ENCODE measurements at regions not wholly inside any gene's neighbourhood (a gene's known extent, or its start where the extent isn't known, plus 50 kb on each side); places are given as distances from the start of the nearest gene placed in this dataset.
"Not testable (repeated sequence)": the region's sequence is repeated elsewhere in the genome, so short reads cannot be mapped to it uniquely, and the experiment has no call there.

DNA sequence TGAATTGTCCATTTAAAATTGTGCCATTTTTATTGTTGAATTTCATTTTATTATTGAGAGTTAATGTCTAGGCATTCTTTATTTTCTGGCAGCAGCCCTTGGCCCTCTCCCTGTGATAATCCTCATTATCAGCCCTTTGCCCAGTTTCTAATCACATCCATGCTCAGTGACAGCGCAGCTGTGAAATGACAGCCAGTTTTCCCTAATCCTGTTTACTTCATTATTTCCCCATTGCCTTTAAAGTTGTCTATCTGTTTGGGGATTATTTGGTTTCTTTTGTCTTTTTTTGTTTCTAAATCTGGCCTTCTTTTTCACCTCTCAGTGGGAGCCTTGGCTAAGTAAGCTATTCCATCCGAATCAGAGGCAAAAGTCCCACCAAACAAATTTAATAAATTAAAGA lies 476.9 kb downstream of the SLC6A15 start:
- no peak overlapping the region for H3K27ac ChIP-seq (ENCODE audit: low read depth, low read length)
- no peak overlapping the region for H3K4me3 ChIP-seq (ENCODE audit: low read length in 3 of 3)
- H3K36me3 ChIP-seq (ENCODE audit: control insufficient read depth in 3 of 3, insufficient read depth in 3 of 3, low read length in 3 of 3) = no peaks in the 10 kb centered on the region
- no peaks in the 10 kb centered on the region for H3K9me3 ChIP-seq (ENCODE audit: control insufficient read depth in 3 of 3, low read length in 3 of 3)
- H3K27me3 ChIP-seq (ENCODE audit: control insufficient read depth in 3 of 3, insufficient read depth in 3 of 3, low read length in 3 of 3) = no peaks in the 10 kb centered on the region
- no peak overlapping the region for H3K9ac ChIP-seq (ENCODE audit: low read depth in 1 of 3, low read length in 3 of 3)
- H3K4me1 ChIP-seq (ENCODE audit: control insufficient read depth in 3 of 3, insufficient read depth in 3 of 3, low read length in 3 of 3) = no peaks in the 10 kb centered on the region

- Histone ChIP-seq H3K4me1 (ENCODE audit: control insufficient read depth in 3 of 3, insufficient read depth in 3 of 3, low read length in 3 of 3) (no peaks in the 10 kb centered on the region), H3K9ac (ENCODE audit: low read depth in 1 of 3, low read length in 3 of 3) (no peak overlapping the region), H3K36me3 (ENCODE audit: control insufficient read depth in 3 of 3, insufficient read depth in 3 of 3, low read length in 3 of 3) (no peaks in the 10 kb centered on the region), H3K27ac (ENCODE audit: low read depth, low read length) (no peak overlapping the region), H3K9me3 (ENCODE audit: control insufficient read depth in 3 of 3, low read length in 3 of 3) (no peaks in the 10 kb centered on the region), H3K4me3 (ENCODE audit: low read length in 3 of 3) (no peak overlapping the region), H3K27me3 (ENCODE audit: control insufficient read depth in 3 of 3, insufficient read depth in 3 of 3, low read length in 3 of 3) (no peaks in the 10 kb centered on the region)
Measured at GRCh38 chr12:84422340-84422739, 490.3 kb downstream of the SLC6A15 start.

GRCh38 chr12:84421103-84421502 lies 491.5 kb downstream of the SLC6A15 start:
- H3K27ac ChIP-seq (ENCODE audit: low read depth, low read length) = no peak overlapping the region
- H3K27me3 ChIP-seq (ENCODE audit: control insufficient read depth in 3 of 3, insufficient read depth in 3 of 3, low read length in 3 of 3) = no peaks in the 10 kb centered on the region
- no peak overlapping the region for H3K4me3 ChIP-seq (ENCODE audit: low read length in 3 of 3)
- no peaks in the 10 kb centered on the region for H3K36me3 ChIP-seq (ENCODE audit: control insufficient read depth in 3 of 3, insufficient read depth in 3 of 3, low read length in 3 of 3)
- H3K9me3 ChIP-seq (ENCODE audit: control insufficient read depth in 3 of 3, low read length in 3 of 3) = no peaks in the 10 kb centered on the region
- no peaks in the 10 kb centered on the region for H3K4me1 ChIP-seq (ENCODE audit: control insufficient read depth in 3 of 3, insufficient read depth in 3 of 3, low read length in 3 of 3)
- H3K9ac ChIP-seq (ENCODE audit: low read depth in 1 of 3, low read length in 3 of 3) = no peak overlapping the region

DNA sequence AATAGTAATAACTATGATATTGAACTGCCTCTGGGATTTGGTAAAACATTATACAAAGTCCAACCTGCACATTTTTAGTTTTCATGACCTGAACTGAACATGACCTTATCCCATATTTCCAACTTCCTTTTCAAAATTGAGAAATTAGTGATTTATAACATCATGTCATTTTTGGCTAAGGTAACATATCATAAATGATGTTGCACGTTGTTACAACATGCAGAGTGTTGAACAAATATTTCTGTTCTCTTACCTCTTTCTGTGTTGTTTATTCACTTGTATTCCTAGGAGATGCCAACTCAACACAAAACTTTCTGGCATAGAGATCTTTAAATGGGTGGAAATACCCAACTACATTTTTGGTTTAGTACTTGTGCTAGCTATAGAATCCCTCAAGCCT lies 496.0 kb downstream of the SLC6A15 start:
- Histone ChIP-seq H3K9ac (ENCODE audit: low read depth in 1 of 3, low read length in 3 of 3) (no peak overlapping the region), H3K27me3 (ENCODE audit: control insufficient read depth in 3 of 3, insufficient read depth in 3 of 3, low read length in 3 of 3) (no peaks in the 10 kb centered on the region), H3K4me1 (ENCODE audit: control insufficient read depth in 3 of 3, insufficient read depth in 3 of 3, low read length in 3 of 3) (no peaks in the 10 kb centered on the region), H3K36me3 (ENCODE audit: control insufficient read depth in 3 of 3, insufficient read depth in 3 of 3, low read length in 3 of 3) (no peaks in the 10 kb centered on the region), H3K9me3 (ENCODE audit: control insufficient read depth in 3 of 3, low read length in 3 of 3) (no peaks in the 10 kb centered on the region), H3K27ac (ENCODE audit: low read depth, low read length) (no peak overlapping the region), H3K4me3 (ENCODE audit: low read length in 3 of 3) (no peak overlapping the region)

- Histone ChIP-seq H3K4me1 (ENCODE audit: control insufficient read depth in 3 of 3, insufficient read depth in 3 of 3, low read length in 3 of 3) (no peaks in the 10 kb centered on the region), H3K9me3 (ENCODE audit: control insufficient read depth in 3 of 3, low read length in 3 of 3) (no peaks in the 10 kb centered on the region), H3K36me3 (ENCODE audit: control insufficient read depth in 3 of 3, insufficient read depth in 3 of 3, low read length in 3 of 3) (no peaks in the 10 kb centered on the region), H3K27ac (ENCODE audit: low read depth, low read length) (no peak overlapping the region), H3K9ac (ENCODE audit: low read depth in 1 of 3, low read length in 3 of 3) (no peak overlapping the region), H3K4me3 (ENCODE audit: low read length in 3 of 3) (no peak overlapping the region), H3K27me3 (ENCODE audit: control insufficient read depth in 3 of 3, insufficient read depth in 3 of 3, low read length in 3 of 3) (no peaks in the 10 kb centered on the region)
Measured at GRCh38 chr12:84415946-84416345, 496.7 kb downstream of the SLC6A15 start.

DNA sequence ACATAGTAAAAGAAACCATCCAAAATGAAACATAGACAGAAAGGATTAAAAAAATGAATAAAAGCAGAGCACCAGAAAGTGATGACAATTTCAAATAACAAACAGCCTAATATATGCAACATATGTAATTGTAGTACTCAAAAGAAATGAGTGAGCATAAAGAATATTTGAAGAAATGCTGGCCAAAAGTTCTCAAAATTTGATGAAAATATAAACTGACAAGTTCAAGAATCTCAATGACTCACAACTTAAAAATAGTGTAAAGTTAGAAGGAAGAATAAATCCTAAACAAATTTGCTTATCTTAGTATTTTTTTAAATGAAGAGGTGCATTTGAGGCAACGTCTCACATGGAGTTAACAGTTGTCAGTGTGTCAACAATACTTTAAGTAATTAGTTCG lies 498.9 kb downstream of the SLC6A15 start:
- H3K4me1 ChIP-seq (ENCODE audit: control insufficient read depth in 3 of 3, insufficient read depth in 3 of 3, low read length in 3 of 3) = no peaks in the 10 kb centered on the region
- H3K27me3 ChIP-seq (ENCODE audit: control insufficient read depth in 3 of 3, insufficient read depth in 3 of 3, low read length in 3 of 3) = no peaks in the 10 kb centered on the region
- no peaks in the 10 kb centered on the region for H3K9me3 ChIP-seq (ENCODE audit: control insufficient read depth in 3 of 3, low read length in 3 of 3)
- no peak overlapping the region for H3K9ac ChIP-seq (ENCODE audit: low read depth in 1 of 3, low read length in 3 of 3)
- H3K36me3 ChIP-seq (ENCODE audit: control insufficient read depth in 3 of 3, insufficient read depth in 3 of 3, low read length in 3 of 3) = no peaks in the 10 kb centered on the region
- no peak overlapping the region for H3K4me3 ChIP-seq (ENCODE audit: low read length in 3 of 3)
- no peak overlapping the region for H3K27ac ChIP-seq (ENCODE audit: low read depth, low read length)

GRCh38 chr12:84412226-84412625 lies 500.4 kb downstream of the SLC6A15 start:
- Histone ChIP-seq H3K36me3 (ENCODE audit: control insufficient read depth in 3 of 3, insufficient read depth in 3 of 3, low read length in 3 of 3) (no peaks in the 10 kb centered on the region), H3K4me1 (ENCODE audit: control insufficient read depth in 3 of 3, insufficient read depth in 3 of 3, low read length in 3 of 3) (no peaks in the 10 kb centered on the region), H3K9ac (ENCODE audit: low read depth in 1 of 3, low read length in 3 of 3) (no peak overlapping the region), H3K27me3 (ENCODE audit: control insufficient read depth in 3 of 3, insufficient read depth in 3 of 3, low read length in 3 of 3) (no peaks in the 10 kb centered on the region), H3K4me3 (ENCODE audit: low read length in 3 of 3) (no peak overlapping the region), H3K27ac (ENCODE audit: low read depth, low read length) (no peak overlapping the region), H3K9me3 (ENCODE audit: control insufficient read depth in 3 of 3, low read length in 3 of 3) (no peaks in the 10 kb centered on the region)

- no peaks in the 10 kb centered on the region for H3K36me3 ChIP-seq (ENCODE audit: control insufficient read depth in 3 of 3, insufficient read depth in 3 of 3, low read length in 3 of 3)
- H3K4me3 ChIP-seq (ENCODE audit: low read length in 3 of 3) = no peak overlapping the region
- H3K4me1 ChIP-seq (ENCODE audit: control insufficient read depth in 3 of 3, insufficient read depth in 3 of 3, low read length in 3 of 3) = no peaks in the 10 kb centered on the region
- no peaks in the 10 kb centered on the region for H3K9me3 ChIP-seq (ENCODE audit: control insufficient read depth in 3 of 3, low read length in 3 of 3)
- H3K9ac ChIP-seq (ENCODE audit: low read depth in 1 of 3, low read length in 3 of 3) = no peak overlapping the region
- no peaks in the 10 kb centered on the region for H3K27me3 ChIP-seq (ENCODE audit: control insufficient read depth in 3 of 3, insufficient read depth in 3 of 3, low read length in 3 of 3)
- no peak overlapping the region for H3K27ac ChIP-seq (ENCODE audit: low read depth, low read length)
Measured at GRCh38 chr12:84411031-84411430, 501.6 kb downstream of the SLC6A15 start.

DNA sequence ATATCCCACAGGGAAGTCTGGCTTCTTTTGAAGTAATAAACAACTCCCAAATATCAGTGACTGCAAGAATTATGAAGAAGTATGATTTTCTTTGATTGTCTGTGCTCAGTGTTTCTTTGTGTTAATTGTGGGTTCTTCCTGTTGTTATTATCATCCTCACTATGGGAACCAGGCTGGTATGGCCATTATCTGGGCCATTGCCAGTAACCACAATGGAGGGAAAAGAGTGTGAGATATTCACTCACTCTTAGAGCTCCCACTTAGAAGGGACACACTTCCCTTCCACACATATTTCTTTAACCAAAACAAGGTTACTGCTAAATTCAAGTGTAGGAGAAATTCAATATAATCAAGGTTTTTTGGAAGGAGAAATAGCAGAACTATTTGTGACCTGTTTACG lies 503.7 kb downstream of the SLC6A15 start:
- H3K4me1 ChIP-seq (ENCODE audit: control insufficient read depth in 3 of 3, insufficient read depth in 3 of 3, low read length in 3 of 3) = no peaks in the 10 kb centered on the region
- no peaks in the 10 kb centered on the region for H3K36me3 ChIP-seq (ENCODE audit: control insufficient read depth in 3 of 3, insufficient read depth in 3 of 3, low read length in 3 of 3)
- H3K4me3 ChIP-seq (ENCODE audit: low read length in 3 of 3) = no peak overlapping the region
- no peaks in the 10 kb centered on the region for H3K27me3 ChIP-seq (ENCODE audit: control insufficient read depth in 3 of 3, insufficient read depth in 3 of 3, low read length in 3 of 3)
- H3K9ac ChIP-seq (ENCODE audit: low read depth in 1 of 3, low read length in 3 of 3) = no peak overlapping the region
- H3K9me3 ChIP-seq (ENCODE audit: control insufficient read depth in 3 of 3, low read length in 3 of 3) = no peaks in the 10 kb centered on the region
- no peak overlapping the region for H3K27ac ChIP-seq (ENCODE audit: low read depth, low read length)

DNA sequence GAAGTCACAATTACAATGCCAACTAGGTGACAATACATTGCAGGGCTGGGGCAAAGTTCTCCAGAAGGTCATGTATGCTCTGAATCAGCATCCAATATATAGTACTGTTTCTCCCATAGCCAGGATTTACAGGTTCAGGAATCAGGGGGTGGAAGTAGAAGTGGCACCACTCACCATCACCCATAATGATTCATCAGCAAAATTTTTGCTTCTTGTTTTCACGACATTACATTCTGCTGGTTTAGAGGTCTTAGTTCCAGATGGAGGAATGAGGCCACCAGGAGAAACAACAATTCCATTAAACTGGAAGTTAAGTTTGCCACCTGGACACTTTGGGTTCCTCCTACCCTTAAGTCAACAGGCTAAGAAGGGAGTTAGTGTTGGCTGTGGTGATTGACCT lies 505.9 kb downstream of the SLC6A15 start:
- H3K9ac ChIP-seq (ENCODE audit: low read depth in 1 of 3, low read length in 3 of 3); H3K36me3 ChIP-seq (ENCODE audit: control insufficient read depth in 3 of 3, insufficient read depth in 3 of 3, low read length in 3 of 3); H3K4me3 ChIP-seq (ENCODE audit: low read length in 3 of 3); H3K4me1 ChIP-seq (ENCODE audit: control insufficient read depth in 3 of 3, insufficient read depth in 3 of 3, low read length in 3 of 3); H3K9me3 ChIP-seq (ENCODE audit: control insufficient read depth in 3 of 3, low read length in 3 of 3); H3K27me3 ChIP-seq (ENCODE audit: control insufficient read depth in 3 of 3, insufficient read depth in 3 of 3, low read length in 3 of 3); H3K27ac ChIP-seq (ENCODE audit: low read depth, low read length): not testable (repeated sequence)

- no peaks in the 10 kb centered on the region for H3K36me3 ChIP-seq (ENCODE audit: control insufficient read depth in 3 of 3, insufficient read depth in 3 of 3, low read length in 3 of 3)
- H3K9me3 ChIP-seq (ENCODE audit: control insufficient read depth in 3 of 3, low read length in 3 of 3) = no peaks in the 10 kb centered on the region
- no peak overlapping the region for H3K27ac ChIP-seq (ENCODE audit: low read depth, low read length)
- no peaks in the 10 kb centered on the region for H3K27me3 ChIP-seq (ENCODE audit: control insufficient read depth in 3 of 3, insufficient read depth in 3 of 3, low read length in 3 of 3)
- no peak overlapping the region for H3K9ac ChIP-seq (ENCODE audit: low read depth in 1 of 3, low read length in 3 of 3)
- H3K4me1 ChIP-seq (ENCODE audit: control insufficient read depth in 3 of 3, insufficient read depth in 3 of 3, low read length in 3 of 3) = no peaks in the 10 kb centered on the region
- H3K4me3 ChIP-seq (ENCODE audit: low read length in 3 of 3) = no peak overlapping the region
Measured at GRCh38 chr12:84397846-84398245, 514.8 kb downstream of the SLC6A15 start.
